ENCODE measurements at regions not wholly inside any gene's neighbourhood (a gene's known extent, or its start where the extent isn't known, plus 50 kb on each side); places are given as distances from the start of the nearest gene placed in this dataset.

DNA sequence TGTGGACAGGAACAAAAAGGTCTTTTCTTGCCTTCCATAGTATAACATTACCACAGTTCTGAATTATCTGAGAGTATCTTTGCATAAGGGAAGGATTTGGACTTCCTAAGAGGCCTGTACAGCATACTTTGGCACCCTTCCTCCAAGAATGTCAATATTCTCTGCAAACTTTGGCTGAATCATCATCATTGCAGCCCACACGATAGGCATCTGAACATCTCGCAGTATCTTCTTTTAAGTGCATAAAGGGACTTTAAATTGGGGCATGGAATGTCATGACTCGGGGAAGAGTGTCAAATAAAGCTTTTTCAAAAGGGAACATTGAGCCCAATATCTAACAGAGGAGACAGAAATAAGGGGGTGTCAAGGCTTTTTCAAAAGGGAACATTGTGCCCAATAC, 646.2 kb upstream of the STXBP6 start:
- no peak for TF ChIP-seq RAD51 (IDR thresholded peaks at IDR 0.05; ENCODE audit: borderline replicate concordance)
- no peak for TF ChIP-seq TSC22D2 (CRISPR knock-in tag; IDR thresholded peaks at IDR 0.05; ENCODE audit: borderline replicate concordance)
- TF ChIP-seq, protein P1, sequence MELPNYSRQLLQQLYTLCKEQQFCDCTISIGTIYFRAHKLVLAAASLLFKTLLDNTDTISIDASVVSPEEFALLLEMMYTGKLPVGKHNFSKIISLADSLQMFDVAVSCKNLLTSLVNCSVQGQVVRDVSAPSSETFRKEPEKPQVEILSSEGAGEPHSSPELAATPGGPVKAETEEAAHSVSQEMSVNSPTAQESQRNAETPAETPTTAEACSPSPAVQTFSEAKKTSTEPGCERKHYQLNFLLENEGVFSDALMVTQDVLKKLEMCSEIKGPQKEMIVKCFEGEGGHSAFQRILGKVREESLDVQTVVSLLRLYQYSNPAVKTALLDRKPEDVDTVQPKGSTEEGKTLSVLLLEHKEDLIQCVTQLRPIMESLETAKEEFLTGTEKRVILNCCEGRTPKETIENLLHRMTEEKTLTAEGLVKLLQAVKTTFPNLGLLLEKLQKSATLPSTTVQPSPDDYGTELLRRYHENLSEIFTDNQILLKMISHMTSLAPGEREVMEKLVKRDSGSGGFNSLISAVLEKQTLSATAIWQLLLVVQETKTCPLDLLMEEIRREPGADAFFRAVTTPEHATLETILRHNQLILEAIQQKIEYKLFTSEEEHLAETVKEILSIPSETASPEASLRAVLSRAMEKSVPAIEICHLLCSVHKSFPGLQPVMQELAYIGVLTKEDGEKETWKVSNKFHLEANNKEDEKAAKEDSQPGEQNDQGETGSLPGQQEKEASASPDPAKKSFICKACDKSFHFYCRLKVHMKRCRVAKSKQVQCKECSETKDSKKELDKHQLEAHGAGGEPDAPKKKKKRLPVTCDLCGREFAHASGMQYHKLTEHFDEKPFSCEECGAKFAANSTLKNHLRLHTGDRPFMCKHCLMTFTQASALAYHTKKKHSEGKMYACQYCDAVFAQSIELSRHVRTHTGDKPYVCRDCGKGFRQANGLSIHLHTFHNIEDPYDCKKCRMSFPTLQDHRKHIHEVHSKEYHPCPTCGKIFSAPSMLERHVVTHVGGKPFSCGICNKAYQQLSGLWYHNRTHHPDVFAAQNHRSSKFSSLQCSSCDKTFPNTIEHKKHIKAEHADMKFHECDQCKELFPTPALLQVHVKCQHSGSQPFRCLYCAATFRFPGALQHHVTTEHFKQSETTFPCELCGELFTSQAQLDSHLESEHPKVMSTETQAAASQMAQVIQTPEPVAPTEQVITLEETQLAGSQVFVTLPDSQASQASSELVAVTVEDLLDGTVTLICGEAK (IDR thresholded peaks at IDR 0.05), result no peak
- TF ChIP-seq, protein P1 (CRISPR knock-in tag; IDR thresholded peaks at IDR 0.05), result no peak
- TF ChIP-seq, protein P2, sequence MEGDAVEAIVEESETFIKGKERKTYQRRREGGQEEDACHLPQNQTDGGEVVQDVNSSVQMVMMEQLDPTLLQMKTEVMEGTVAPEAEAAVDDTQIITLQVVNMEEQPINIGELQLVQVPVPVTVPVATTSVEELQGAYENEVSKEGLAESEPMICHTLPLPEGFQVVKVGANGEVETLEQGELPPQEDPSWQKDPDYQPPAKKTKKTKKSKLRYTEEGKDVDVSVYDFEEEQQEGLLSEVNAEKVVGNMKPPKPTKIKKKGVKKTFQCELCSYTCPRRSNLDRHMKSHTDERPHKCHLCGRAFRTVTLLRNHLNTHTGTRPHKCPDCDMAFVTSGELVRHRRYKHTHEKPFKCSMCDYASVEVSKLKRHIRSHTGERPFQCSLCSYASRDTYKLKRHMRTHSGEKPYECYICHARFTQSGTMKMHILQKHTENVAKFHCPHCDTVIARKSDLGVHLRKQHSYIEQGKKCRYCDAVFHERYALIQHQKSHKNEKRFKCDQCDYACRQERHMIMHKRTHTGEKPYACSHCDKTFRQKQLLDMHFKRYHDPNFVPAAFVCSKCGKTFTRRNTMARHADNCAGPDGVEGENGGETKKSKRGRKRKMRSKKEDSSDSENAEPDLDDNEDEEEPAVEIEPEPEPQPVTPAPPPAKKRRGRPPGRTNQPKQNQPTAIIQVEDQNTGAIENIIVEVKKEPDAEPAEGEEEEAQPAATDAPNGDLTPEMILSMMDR (CRISPR knock-in tag; IDR thresholded peaks at IDR 0.05), result no peak
- TF ChIP-seq YY1 (IDR thresholded peaks at IDR 0.05; ENCODE audit: insufficient read depth, insufficient replicate concordance, low read depth, low read length), result no peak
- no peak for TF ChIP-seq ELF4 (CRISPR knock-in tag; IDR thresholded peaks at IDR 0.05; ENCODE audit: borderline replicate concordance)

Data from HepG2 (cell line).